SU-DHL-6 (cell line): ENCODE measurements at regions not wholly inside any gene's neighbourhood (a gene's known extent, or its start where the extent isn't known, plus 50 kb on each side); places are given as distances from the start of the nearest gene placed in this dataset.
"Not testable (repeated sequence)": the region's sequence is repeated elsewhere in the genome, so short reads cannot be mapped to it uniquely, and the experiment has no call there.

ENCODE experiments used
- H2AFZ ChIP-seq: fragments of 200-600 bp; sonication (generic); 2 replicates; pipeline ENCODE4 v1.6.1; 2014; ENCODE audit warnings: low read depth, mild to moderate bottlenecking, moderate library complexity, mixed read lengths, antibody characterized with exemption, low read length; ENCODE audit not compliant: severe bottlenecking
- H3F3A ChIP-seq: fragments of 200-600 bp; shearing (Covaris generic); 2 replicates; pipeline ENCODE4 v1.6.0; 2016; ENCODE audit warnings: antibody characterized with exemption, mild to moderate bottlenecking; ENCODE audit not compliant: insufficient read depth
- H3K27ac ChIP-seq: fragments of 200-600 bp; sonication (generic); 2 replicates; pipeline ENCODE4 v1.5.1; 2016; ENCODE audit warnings: low read depth, mild to moderate bottlenecking, low read length, moderate library complexity, mixed read lengths
- H3K27me3 ChIP-seq: fragments of 200-600 bp; sonication (generic), shearing (Covaris generic); 2 replicates; pipeline ENCODE4 v1.6.0; 2014; ENCODE audit warnings: mild to moderate bottlenecking, low read length
- H3K36me3 ChIP-seq: fragments of 200-600 bp; sonication (generic); 2 replicates; pipeline ENCODE4 v1.6.1; 2014; ENCODE audit warnings: mild to moderate bottlenecking, low read length, mixed read lengths
- H3K4me2 ChIP-seq: fragments of 300-600, 200-600 bp; shearing (Covaris generic), sonication (generic); 2 replicates; pipeline ENCODE4 v1.6.0; 2014; ENCODE audit warnings: low read length, low read depth, mild to moderate bottlenecking; ENCODE audit not compliant: poor library complexity, severe bottlenecking
- H3K4me3 ChIP-seq: fragments of 200-600 bp; sonication (generic); 2 replicates; pipeline ENCODE4 v1.5.1; 2014; ENCODE audit warnings: antibody characterized with exemption, low read length, mild to moderate bottlenecking, mixed read lengths; ENCODE audit not compliant: insufficient read depth, poor library complexity, severe bottlenecking
- H3K79me2 ChIP-seq: fragments of 200-600 bp; sonication (generic); 2 replicates; pipeline ENCODE4 v1.6.1; 2014; ENCODE audit warnings: mild to moderate bottlenecking, low read length, moderate library complexity; ENCODE audit not compliant: insufficient read depth
- H3K9ac ChIP-seq: fragments of 200-600 bp; sonication (generic); 2 replicates; pipeline ENCODE4 v1.7.0; 2014; ENCODE audit warnings: mild to moderate bottlenecking, low read length
- H3K9me2 ChIP-seq: fragments of 200-600 bp; sonication (generic); replicated peaks from 2 replicates; pipeline ENCODE4 v1.6.1; 2014; ENCODE audit warnings: low read length; ENCODE audit not compliant: insufficient read depth
- H3K9me3 ChIP-seq: fragments of 200-600 bp; sonication (generic); 2 replicates; pipeline ENCODE4 v1.6.1; 2014; ENCODE audit warnings: low read length, mixed read lengths; ENCODE audit not compliant: insufficient read depth
- H4K20me1 ChIP-seq: fragments of 200-600 bp; sonication (generic); 2 replicates; pipeline ENCODE4 v1.6.1; 2014; ENCODE audit warnings: low read depth, mild to moderate bottlenecking, antibody characterized with exemption, low read length, moderate library complexity, mixed read lengths
- CTCF ChIP-seq: fragments of 200-600 bp; sonication (generic); IDR thresholded peaks from one replicate; pipeline ENCODE4 v1.5.1; 2017; ENCODE audit warnings: antibody characterized with exemption, mild to moderate bottlenecking, low read length, moderate library complexity; ENCODE audit not compliant: insufficient read depth, poor library complexity, severe bottlenecking
- EZH2phosphoT487 ChIP-seq: fragments of 200-600 bp; sonication (generic), shearing (Covaris generic); conservative IDR thresholded peaks from 2 replicates; pipeline ENCODE4 v1.6.1; 2018; ENCODE audit warnings: mild to moderate bottlenecking, antibody characterized with exemption, low read length, moderate library complexity, mixed read lengths

- TF ChIP-seq CTCF (no peak), EZH2phosphoT487 (no peak)
- Histone ChIP-seq H3K27me3 (no peaks in the 10 kb centered on the region), H4K20me1 (no peaks in the 10 kb centered on the region)
These were observed 93.2 kb upstream of the PRKX start for GRCh38 chrX:3806630-3807029.

GRCh38 chrX:3803713-3804112 is 90.3 kb upstream of the PRKX start:
- no peak overlapping the region for H3K4me2 ChIP-seq
- no peaks in the 10 kb centered on the region for H3K79me2 ChIP-seq
- no peaks in the 10 kb centered on the region for H3K9me3 ChIP-seq
- no peak overlapping the region for H3K4me3 ChIP-seq
- TF ChIP-seq EZH2phosphoT487 (no peak), CTCF (no peak)
- H3F3A ChIP-seq, result no peaks in the 10 kb centered on the region
- no peak overlapping the region for H3K27ac ChIP-seq
- H3K9me2 ChIP-seq, result no peaks in the 10 kb centered on the region
- no peaks in the 10 kb centered on the region for H4K20me1 ChIP-seq
- no peaks in the 10 kb centered on the region for H3K36me3 ChIP-seq
- H3K27me3 ChIP-seq, result no peaks in the 10 kb centered on the region
- no peak overlapping the region for H2AFZ ChIP-seq
- no peak overlapping the region for H3K9ac ChIP-seq

More at GRCh38 chrX:3806630-3807029, 93.2 kb upstream of the PRKX start:
- H3K36me3 ChIP-seq, result no peaks in the 10 kb centered on the region
- no peaks in the 10 kb centered on the region for H3K9me3 ChIP-seq
- H3K9me2 ChIP-seq, result no peaks in the 10 kb centered on the region
- H3K4me3 ChIP-seq, result no peak overlapping the region
- no peak overlapping the region for H3K4me2 ChIP-seq
- H2AFZ ChIP-seq, result no peak overlapping the region
- H3F3A ChIP-seq, result no peaks in the 10 kb centered on the region
- H3K9ac ChIP-seq, result no peak overlapping the region
- H3K79me2 ChIP-seq, result no peaks in the 10 kb centered on the region
- H3K27ac ChIP-seq, result no peak overlapping the region

- Histone ChIP-seq H3K4me2 (no peak overlapping the region), H3K9me3 (no peaks in the 10 kb centered on the region), H3K4me3 (no peak overlapping the region), H3K79me2 (no peaks in the 10 kb centered on the region), H3K27me3 (no peaks in the 10 kb centered on the region), H3F3A (no peaks in the 10 kb centered on the region), H3K36me3 (no peaks in the 10 kb centered on the region), H3K9ac (no peak overlapping the region), H3K27ac (no peak overlapping the region), H4K20me1 (no peaks in the 10 kb centered on the region), H3K9me2 (no peaks in the 10 kb centered on the region), H2AFZ (no peak overlapping the region)
- no peak for TF ChIP-seq CTCF
- no peak for TF ChIP-seq EZH2phosphoT487
These were observed 89.9 kb upstream of the PRKX start for GRCh38 chrX:3803305-3803704.

- H3F3A ChIP-seq, H3K4me2 ChIP-seq, H3K36me3 ChIP-seq, H3K9ac ChIP-seq, H4K20me1 ChIP-seq, H2AFZ ChIP-seq, H3K4me3 ChIP-seq, H3K9me2 ChIP-seq, H3K27me3 ChIP-seq, H3K79me2 ChIP-seq, H3K9me3 ChIP-seq, H3K27ac ChIP-seq: not testable (repeated sequence)
These were observed 82.0 kb upstream of the PRKX start for GRCh38 chrX:3795411-3795810.
